Suprapubic skin (tissue), 4 donors: ENCODE measurements at regions not wholly inside any gene's neighbourhood (a gene's known extent, or its start where the extent isn't known, plus 50 kb on each side); places are given as distances from the start of the nearest gene placed in this dataset.

Experiments used
- DNase-seq, 2 donors: peaks; one replicate each; pipeline ENCODE4 v3.0.0-alpha.2; 2019; ENCODE audit warnings: low spot score in 2 of 2
- H3K27ac ChIP-seq: fragments of 200-600 bp; sonication (generic); one replicate; pipeline ENCODE4 v1.5.1; 2019
- H3K27me3 ChIP-seq: fragments of 200-600 bp; sonication (generic); one replicate; pipeline ENCODE4 v1.5.1; 2019
- H3K36me3 ChIP-seq: fragments of 200-600 bp; sonication (generic); one replicate; pipeline ENCODE4 v1.5.1; 2019
- H3K4me1 ChIP-seq: fragments of 200-600 bp; sonication (generic); one replicate; pipeline ENCODE4 v1.5.1; 2019
- H3K4me3 ChIP-seq: fragments of 200-600 bp; sonication (generic); one replicate; pipeline ENCODE4 v1.5.1; 2019; ENCODE audit warnings: mild to moderate bottlenecking
- H3K9me3 ChIP-seq: fragments of 200-600 bp; sonication (generic); one replicate; pipeline ENCODE4 v1.5.1; 2019
- CTCF ChIP-seq, 2 donors: fragments of 200-600 bp in 1 of 2; fragments of 450-650 bp in 1 of 2; sonication (generic) in 1 of 2; IDR thresholded peaks; one replicate each; pipeline ENCODE4 v1.5.1; 2016 to 2019; ENCODE audit warnings: antibody characterized with exemption in 2 of 2, mild to moderate bottlenecking in 1 of 2, moderate library complexity in 1 of 2
- EP300 ChIP-seq: sonication (generic); formaldehyde crosslinking; IDR thresholded peaks from one replicate; pipeline ENCODE4 v1.6.1; 2017; ENCODE audit warnings: antibody characterized with exemption
- POLR2A ChIP-seq, 2 donors: fragments of 450-650 bp; IDR thresholded peaks; one replicate each; pipeline ENCODE4 v1.6.1; 2017; ENCODE audit warnings: antibody characterized with exemption in 2 of 2, mild to moderate bottlenecking in 2 of 2, moderate library complexity in 2 of 2
- POLR2AphosphoS5 ChIP-seq, 3 donors: sonication (generic); formaldehyde crosslinking; IDR thresholded peaks; one replicate each; pipeline ENCODE4 v1.6.1; 2017; ENCODE audit warnings: antibody characterized with exemption in 3 of 3
- WGBS: methylation state at CpG from one replicate; pipeline ENCODE4 v1.1.5; 2018; 5-methylcytosine and 5-hydroxymethylcytosine counted together

DNA sequence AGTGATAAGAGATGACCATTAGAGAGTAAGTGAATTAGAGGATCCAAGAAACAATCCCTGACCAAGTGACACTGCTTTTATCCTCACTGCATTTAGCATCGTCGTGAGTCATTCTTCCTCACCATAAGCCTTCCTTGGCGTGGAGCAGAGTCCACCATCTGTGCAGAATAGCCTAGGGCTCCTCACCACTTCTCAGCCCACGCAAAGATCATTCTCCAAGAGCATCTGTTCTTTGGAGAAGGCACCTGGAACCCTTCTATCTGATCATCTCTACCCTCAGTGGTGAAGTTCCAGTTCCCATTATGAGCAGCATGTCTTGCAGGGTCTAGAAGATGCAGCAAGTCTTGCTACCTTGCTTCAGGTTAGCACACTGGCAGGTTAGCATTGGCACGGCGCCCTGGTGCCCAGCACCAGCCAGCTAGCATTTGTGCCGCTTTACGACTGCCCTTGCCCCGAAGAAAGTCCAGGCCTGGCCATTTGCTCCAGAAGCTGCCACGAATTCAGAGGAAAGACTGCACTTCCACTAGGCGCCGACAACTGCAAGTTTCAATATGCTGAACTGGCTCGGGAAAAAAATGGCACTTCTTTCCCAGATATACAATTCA lies 225.8 kb downstream of the TTC32 start:
- Histone ChIP-seq H3K27me3 (peaks cover 6% of the 10 kb centered on the region), H3K36me3 (no peaks in the 10 kb centered on the region), H3K4me3 (no peak overlapping the region), H3K27ac (no peak overlapping the region), H3K4me1 (peaks cover 13% of the 10 kb centered on the region), H3K9me3 (no peaks in the 10 kb centered on the region)
- 44% methylated on average over 13 of the region's 13 CpGs for WGBS
- no peak for DNase-seq
- TF ChIP-seq POLR2A (IDR thresholded peaks at IDR 0.05) (no peak), EP300 (no peak), POLR2AphosphoS5 (IDR thresholded peaks at IDR 0.05) (no peak), CTCF (IDR thresholded peaks at IDR 0.05) (no peak)

- peaks cover 13% of the 10 kb centered on the region for H3K4me1 ChIP-seq
- no peak for TF ChIP-seq POLR2AphosphoS5 (IDR thresholded peaks at IDR 0.05)
- no peak for TF ChIP-seq POLR2A (IDR thresholded peaks at IDR 0.05)
- no peak for TF ChIP-seq CTCF (IDR thresholded peaks at IDR 0.05)
- TF ChIP-seq EP300: no peak
- H3K27ac ChIP-seq: peak overlapping the region; percentile 23
- WGBS: 16% methylated on average over 13 of the region's 13 CpGs
- H3K36me3 ChIP-seq: no peaks in the 10 kb centered on the region
- H3K27me3 ChIP-seq: peaks cover under 1% of the 10 kb centered on the region
- no peak for DNase-seq
- H3K4me3 ChIP-seq: no peak overlapping the region
- H3K9me3 ChIP-seq: no peaks in the 10 kb centered on the region
Observed at GRCh38 chr2:19675003-19675629, 226.7 kb downstream of the TTC32 start.

- no peak for TF ChIP-seq CTCF (IDR thresholded peaks at IDR 0.05)
- TF ChIP-seq EP300: no peak
- no peak for TF ChIP-seq POLR2AphosphoS5 (IDR thresholded peaks at IDR 0.05)
- 50% methylated on average over 16 of the region's 16 CpGs for WGBS
- H3K27ac ChIP-seq: peak overlapping the region; percentile 23
- H3K36me3 ChIP-seq: no peaks in the 10 kb centered on the region
- H3K27me3 ChIP-seq: no peaks in the 10 kb centered on the region
- H3K9me3 ChIP-seq: no peaks in the 10 kb centered on the region
- no peak for DNase-seq
- no peak overlapping the region for H3K4me3 ChIP-seq
- peaks cover 13% of the 10 kb centered on the region for H3K4me1 ChIP-seq
Observed at GRCh38 chr2:19674051-19675002, 227.5 kb downstream of the TTC32 start.

GRCh38 chr2:19673213-19673791 lies 228.5 kb downstream of the TTC32 start:
- WGBS: 65% methylated on average over 7 of the region's 11 CpGs
- Histone ChIP-seq H3K4me1 (peaks cover 13% of the 10 kb centered on the region), H3K36me3 (no peaks in the 10 kb centered on the region), H3K4me3 (no peak overlapping the region), H3K27ac (no peak overlapping the region), H3K9me3 (no peaks in the 10 kb centered on the region), H3K27me3 (no peaks in the 10 kb centered on the region)
- DNase-seq: no peak
- TF ChIP-seq POLR2A (IDR thresholded peaks at IDR 0.05): no peak
- no peak for TF ChIP-seq CTCF (IDR thresholded peaks at IDR 0.05)

DNA sequence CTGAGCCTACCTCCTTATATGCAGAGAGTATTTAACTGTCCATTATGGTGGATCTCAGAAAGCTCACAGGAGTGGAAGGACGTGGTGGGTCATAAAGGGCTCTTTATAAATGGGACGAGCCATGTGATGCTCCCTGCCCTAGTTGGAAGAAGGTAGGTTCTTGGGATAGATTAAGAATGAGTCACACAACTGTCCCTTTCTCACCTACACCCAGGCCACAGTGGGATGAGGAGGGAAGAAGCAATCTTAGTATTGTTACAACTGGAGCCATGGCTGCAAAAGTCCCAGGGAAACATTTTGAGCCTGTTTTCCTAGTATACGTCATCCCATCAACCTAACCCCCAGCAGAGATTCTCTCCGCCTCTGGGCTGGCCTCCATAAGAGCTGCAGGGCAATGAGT lies 229.9 kb downstream of the TTC32 start:
- no peak for DNase-seq
- Histone ChIP-seq H3K4me1 (peaks cover 13% of the 10 kb centered on the region), H3K36me3 (no peaks in the 10 kb centered on the region), H3K4me3 (no peak overlapping the region), H3K27ac (no peak overlapping the region), H3K9me3 (no peaks in the 10 kb centered on the region), H3K27me3 (no peaks in the 10 kb centered on the region)
- whole genome bisulfite sequencing: 94% methylated on average over 4 of the region's 4 CpGs
- TF ChIP-seq POLR2A (IDR thresholded peaks at IDR 0.05) (no peak), CTCF (IDR thresholded peaks at IDR 0.05) (no peak), EP300 (no peak), POLR2AphosphoS5 (IDR thresholded peaks at IDR 0.05) (no peak)
